GOT3 (cell line): ENCODE measurements at regions not wholly inside any gene's neighbourhood (a gene's known extent, or its start where the extent isn't known, plus 50 kb on each side); places are given as distances from the start of the nearest gene placed in this dataset.
"Not testable (repeated sequence)": the region's sequence is repeated elsewhere in the genome, so short reads cannot be mapped to it uniquely, and the experiment has no call there.

Experiments
- DNase-seq: peaks from one replicate; lab custom pipeline; 2025; ENCODE audit warnings: mixed read lengths; lab: John Stamatoyannopoulos, UW

GRCh38 chr3:73228437-73228836, 167.0 kb downstream of the EBLN2 start:
- DNase-seq, result no peak

GRCh38 chr3:73228959-73229358, 167.5 kb downstream of the EBLN2 start:
- no peak for DNase-seq

- DNase-seq, result no peak
Measured at GRCh38 chr3:73234354-73235014, 173.0 kb downstream of the EBLN2 start.

GRCh38 chr3:73235768-73236167, 174.3 kb downstream of the EBLN2 start:
- no peak for DNase-seq

GRCh38 chr3:73236867-73237266, 175.4 kb downstream of the EBLN2 start:
- no peak for DNase-seq

GRCh38 chr3:73243740-73244139, 182.3 kb downstream of the EBLN2 start:
- DNase-seq, result no peak

GRCh38 chr3:73245459-73245858, 184.0 kb downstream of the EBLN2 start:
- DNase-seq, result no peak

- no peak for DNase-seq
Measured at GRCh38 chr3:73249047-73249446, 187.6 kb downstream of the EBLN2 start.

- DNase-seq, result no peak
Measured at GRCh38 chr3:73254062-73254461, 192.6 kb downstream of the EBLN2 start.

GRCh38 chr3:73255609-73256029, 194.2 kb downstream of the EBLN2 start:
- peak; percentile 15 for DNase-seq

- no peak for DNase-seq
Measured at GRCh38 chr3:73257186-73257585, 195.7 kb downstream of the EBLN2 start.

GRCh38 chr3:73258057-73258456, 196.6 kb downstream of the EBLN2 start:
- DNase-seq, result no peak

GRCh38 chr3:73259291-73259690, 197.8 kb downstream of the EBLN2 start:
- no peak for DNase-seq

GRCh38 chr3:73259856-73260255, 198.4 kb downstream of the EBLN2 start:
- no peak for DNase-seq

GRCh38 chr3:73266558-73266957, 205.1 kb downstream of the EBLN2 start:
- DNase-seq, result not testable (repeated sequence)

GRCh38 chr3:73269126-73269525, 207.7 kb downstream of the EBLN2 start:
- DNase-seq, result not testable (repeated sequence)

- DNase-seq, result no peak
Measured at GRCh38 chr3:73270839-73271483, 209.5 kb downstream of the EBLN2 start.

GRCh38 chr3:73273341-73273740, 211.9 kb downstream of the EBLN2 start:
- DNase-seq, result no peak

GRCh38 chr3:73280746-73281145, 219.3 kb downstream of the EBLN2 start:
- DNase-seq, result no peak

- DNase-seq, result no peak
Measured at GRCh38 chr3:73284472-73284871, 223.0 kb downstream of the EBLN2 start.

GRCh38 chr3:73291541-73291940, 230.1 kb downstream of the EBLN2 start:
- no peak for DNase-seq

- no peak for DNase-seq
Measured at GRCh38 chr3:73292220-73292619, 230.8 kb downstream of the EBLN2 start.

GRCh38 chr3:73294537-73294936, 233.1 kb downstream of the EBLN2 start:
- no peak for DNase-seq
